Stimulated activated CD4-positive, alpha-beta T cell treated with anti-CD3 and anti-CD28 coated beads, Interleukin-15, amount 100 ng/mL, for 48 hours (primary cell): ENCODE measurements at regions not wholly inside any gene's neighbourhood (a gene's known extent, or its start where the extent isn't known, plus 50 kb on each side); places are given as distances from the start of the nearest gene placed in this dataset.
"Not testable (repeated sequence)": the region's sequence is repeated elsewhere in the genome, so short reads cannot be mapped to it uniquely, and the experiment has no call there.

Experiments used
- DNase-seq, 2 donors: peaks; one replicate each; pipeline ENCODE4 v3.0.0-alpha.2; 2020; ENCODE audit warnings: low read depth in 2 of 2

GRCh38 chr5:61215996-61216395, 53.7 kb upstream of the SMIM15 start:
- no peak for DNase-seq

- DNase-seq = no peak
These were observed 54.5 kb upstream of the SMIM15 start for GRCh38 chr5:61216741-61217140.

- no peak for DNase-seq
These were observed 54.9 kb upstream of the SMIM15 start for GRCh38 chr5:61217214-61217613.

- no peak for DNase-seq
These were observed 66.0 kb upstream of the SMIM15 start for GRCh38 chr5:61228229-61228628.

- DNase-seq = no peak
These were observed 66.5 kb upstream of the SMIM15 start for GRCh38 chr5:61228691-61229280.

DNA sequence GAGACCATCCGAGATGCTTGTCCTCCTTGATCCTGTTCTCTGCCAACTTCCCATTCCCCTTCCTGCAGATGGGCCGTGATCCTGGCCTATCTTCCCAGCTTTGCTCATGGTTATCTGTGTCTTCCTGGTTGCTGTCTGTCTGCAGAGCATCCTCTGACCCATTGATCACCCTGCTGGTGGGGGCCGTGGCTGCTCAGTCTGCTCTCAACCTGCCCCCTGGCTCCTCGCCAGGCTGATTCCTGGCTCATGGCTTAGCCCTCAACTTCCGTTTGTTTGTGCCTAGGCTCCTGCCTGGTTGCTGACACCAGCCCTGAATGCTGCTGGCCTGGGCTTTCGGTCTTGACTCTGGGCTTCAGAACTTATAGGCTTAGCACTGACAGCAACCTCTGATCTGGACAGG, 67.1 kb upstream of the SMIM15 start:
- no peak for DNase-seq

DNA sequence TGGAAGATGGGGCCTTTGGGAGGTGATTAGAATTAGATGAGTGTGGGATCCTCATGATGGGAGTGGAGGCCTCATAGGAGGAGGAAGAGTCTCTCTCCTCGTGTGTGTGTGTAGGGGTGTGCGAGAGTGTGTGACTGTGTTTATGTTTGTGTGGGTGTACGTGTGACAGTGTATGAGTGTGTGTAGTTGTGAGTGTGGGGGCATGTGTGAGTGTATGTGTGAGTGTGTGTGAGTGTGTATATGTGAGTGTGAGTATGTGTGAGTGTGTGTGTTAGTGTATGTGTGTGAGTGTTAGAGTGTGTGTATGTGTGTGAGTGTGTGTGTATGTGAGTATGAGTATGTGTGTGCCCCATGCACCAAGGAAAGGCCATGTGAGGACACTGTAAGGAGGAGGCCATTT, 68.2 kb upstream of the SMIM15 start:
- DNase-seq = no peak

DNA sequence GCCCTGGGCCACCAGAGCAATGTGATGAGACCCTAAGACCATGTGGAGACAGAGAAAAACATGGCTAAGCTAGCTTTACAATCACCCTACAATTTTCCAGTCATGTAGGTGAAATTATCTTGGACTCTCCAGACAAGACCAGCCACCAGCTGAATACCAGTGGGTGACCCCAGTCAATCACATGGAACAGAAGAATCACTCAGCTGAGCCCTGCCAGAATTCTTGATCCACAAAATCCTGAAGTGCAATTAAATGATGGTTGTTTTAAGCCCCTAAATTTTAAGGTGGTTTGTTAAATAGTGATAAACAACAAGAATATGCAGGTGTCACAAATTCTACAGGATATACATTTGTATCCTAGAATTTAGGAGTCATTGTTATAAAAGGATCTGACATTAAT, 69.5 kb upstream of the SMIM15 start:
- DNase-seq = no peak

DNA sequence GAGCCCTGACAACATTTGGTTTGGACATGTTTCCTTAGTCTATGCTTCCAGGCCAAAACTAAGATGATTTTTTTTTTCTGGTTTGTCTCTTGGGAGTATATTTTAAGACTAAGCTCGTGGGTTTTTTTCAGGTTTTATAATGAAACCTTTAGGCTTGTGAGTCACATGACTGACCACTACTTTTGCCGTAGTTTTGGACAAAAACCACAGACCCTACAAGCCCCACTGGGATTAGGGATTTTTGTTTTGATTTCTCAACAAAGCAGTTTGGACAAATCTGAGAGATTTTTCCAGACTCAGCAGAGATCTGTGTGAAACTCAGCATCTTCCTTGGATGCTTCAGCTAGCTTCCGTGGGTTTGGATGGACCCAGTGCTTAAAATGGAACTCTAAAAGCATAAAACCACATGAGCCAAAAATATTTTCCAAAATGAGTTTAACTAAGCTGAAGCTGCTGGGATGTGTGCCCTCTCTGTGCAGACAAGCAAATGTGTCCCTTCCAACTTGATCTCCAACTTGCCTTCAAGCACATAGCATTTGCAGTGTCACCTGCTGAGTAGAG, 70.3 kb upstream of the SMIM15 start:
- no peak for DNase-seq

- DNase-seq = no peak
These were observed 71.8 kb upstream of the SMIM15 start for GRCh38 chr5:61234019-61234418.

GRCh38 chr5:61236715-61237114, 74.4 kb upstream of the SMIM15 start:
- DNase-seq = not testable (repeated sequence)

DNA sequence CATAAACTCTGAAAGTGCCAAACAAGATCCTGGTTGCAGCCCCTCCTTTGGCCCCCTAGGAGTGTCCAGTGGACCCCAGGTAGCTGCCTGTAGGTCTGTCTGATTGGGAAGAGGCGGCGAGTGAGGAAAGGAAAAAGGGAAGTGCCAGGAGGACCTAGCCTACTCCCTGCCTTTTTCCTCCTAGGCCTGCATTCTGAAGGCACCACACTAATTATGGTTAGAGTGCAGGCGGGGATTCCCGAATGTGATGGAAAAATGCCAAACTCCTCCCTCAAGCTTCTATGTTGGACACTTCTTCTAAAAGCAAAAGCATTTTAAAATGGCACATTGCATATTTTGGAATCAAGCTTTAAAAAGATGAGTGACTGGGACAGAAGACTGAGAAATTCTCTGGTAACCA, 83.2 kb upstream of the SMIM15 start:
- no peak for DNase-seq

- no peak for DNase-seq
These were observed 83.7 kb upstream of the SMIM15 start for GRCh38 chr5:61245936-61246335.

GRCh38 chr5:61246768-61247307, 84.6 kb upstream of the SMIM15 start:
- DNase-seq = no peak

- DNase-seq = no peak
These were observed 80.0 kb upstream of the ZSWIM6 start for GRCh38 chr5:61251874-61252642.

DNA sequence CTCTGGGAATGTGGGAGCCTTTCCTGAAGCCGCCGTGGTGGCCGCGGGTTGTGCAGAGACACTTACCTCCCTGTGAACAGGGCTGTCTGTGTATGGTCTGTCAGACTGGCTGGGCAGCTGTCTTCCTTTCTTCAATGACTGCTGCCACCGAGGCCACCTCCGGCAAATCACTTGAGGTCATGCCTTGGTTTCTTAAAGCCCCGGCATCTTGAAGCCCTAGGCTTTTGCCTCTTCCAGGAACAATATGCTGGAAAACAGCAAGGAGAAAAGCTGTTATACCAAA, 79.5 kb upstream of the ZSWIM6 start:
- DNase-seq = no peak

DNA sequence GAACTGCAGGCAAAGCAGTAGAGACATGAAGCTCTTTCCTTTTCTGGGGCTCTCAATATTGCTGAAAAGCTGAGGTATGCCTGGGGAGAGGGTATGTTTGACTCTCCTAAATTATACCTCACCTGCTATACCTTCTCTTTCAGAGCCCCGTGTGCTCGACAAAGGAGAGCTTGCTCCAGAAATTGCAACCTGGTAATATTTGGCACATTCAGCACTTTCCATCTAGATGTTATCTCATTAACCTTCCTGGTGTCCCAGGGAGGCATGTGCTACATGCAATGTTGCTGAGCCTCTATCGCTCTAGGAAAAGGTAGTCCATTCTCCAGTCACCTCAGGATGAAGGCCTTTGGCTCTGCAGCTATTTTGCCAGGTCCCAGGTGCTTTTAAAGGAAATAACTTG, 78.5 kb upstream of the ZSWIM6 start:
- no peak for DNase-seq

- DNase-seq = no peak
These were observed 77.0 kb upstream of the ZSWIM6 start for GRCh38 chr5:61254969-61255555.

DNA sequence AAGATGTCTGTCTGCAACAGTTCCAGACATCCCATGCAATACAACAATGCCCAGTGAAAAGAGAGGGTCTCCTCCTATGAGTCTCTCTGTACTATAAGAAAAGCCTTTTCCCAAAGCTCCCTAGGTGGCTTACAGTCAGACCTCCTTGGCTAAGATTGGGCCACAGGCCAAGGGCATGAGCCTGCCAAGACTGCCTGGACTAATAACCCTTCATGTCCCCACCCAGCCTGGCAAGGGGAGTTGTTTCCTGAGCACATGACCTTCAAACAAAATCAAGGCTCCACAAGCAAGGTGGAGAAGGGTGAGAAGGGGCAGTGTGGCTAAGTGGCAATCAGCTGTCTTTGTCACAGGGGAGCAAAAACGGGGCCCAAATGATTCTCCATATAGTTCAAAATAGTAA, 75.6 kb upstream of the ZSWIM6 start:
- no peak for DNase-seq

DNA sequence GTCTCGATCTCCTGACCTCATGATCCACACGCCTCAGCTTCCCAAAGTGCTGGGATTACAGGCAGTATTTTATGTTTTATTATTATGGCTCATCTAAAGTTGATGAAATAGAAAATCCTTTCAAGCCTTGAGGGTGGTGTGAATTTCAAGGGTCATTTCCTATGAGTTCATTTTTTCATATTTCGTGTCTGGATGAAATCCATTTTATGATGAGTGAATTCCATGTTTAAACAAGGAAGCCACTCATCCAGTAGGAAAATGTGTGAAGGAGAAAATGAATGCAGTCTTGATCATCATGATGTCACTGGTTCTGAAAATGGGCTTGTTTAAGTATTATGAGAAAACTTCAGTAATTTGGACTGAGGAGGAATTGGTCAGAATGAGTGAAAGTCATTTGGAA, 74.6 kb upstream of the ZSWIM6 start:
- DNase-seq = no peak

DNA sequence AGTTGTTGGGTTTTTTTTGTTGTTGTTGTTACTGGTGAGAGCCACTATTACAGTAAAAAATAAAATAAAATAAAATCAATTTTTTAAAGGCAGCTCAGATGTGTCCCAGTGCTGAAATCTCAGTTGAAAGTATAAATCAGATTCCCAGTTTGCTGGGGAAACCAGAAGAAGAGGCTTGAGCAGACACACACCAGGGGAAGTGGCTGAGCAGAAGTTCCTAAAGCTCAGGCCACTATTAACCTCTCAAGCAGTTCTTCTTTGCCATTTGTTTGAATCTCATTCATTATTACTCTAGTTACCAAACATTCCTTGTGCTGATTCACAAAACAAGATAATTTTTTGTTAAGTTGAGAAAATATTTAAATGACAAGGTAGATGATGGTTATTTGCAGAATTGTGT, 70.9 kb upstream of the ZSWIM6 start:
- no peak for DNase-seq

DNA sequence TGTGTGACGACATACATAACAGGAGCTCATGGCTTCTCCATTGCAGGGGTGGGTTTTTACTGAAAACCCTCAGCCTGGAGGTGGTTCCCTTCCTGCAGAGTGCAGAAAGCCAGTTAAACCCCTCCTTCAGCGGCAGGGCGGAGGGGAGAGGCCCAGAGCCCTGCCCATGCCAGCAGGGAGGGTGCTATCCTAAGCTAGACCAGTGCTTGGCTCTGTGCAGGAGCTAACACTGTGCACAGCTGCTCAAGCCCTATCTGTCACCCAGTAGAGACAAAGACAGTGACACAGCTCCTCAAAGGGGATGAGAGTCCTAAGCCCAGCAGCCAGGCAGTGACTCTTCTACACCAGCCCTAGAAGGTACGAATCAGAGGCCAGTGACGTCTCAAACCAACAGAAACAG, 70.0 kb upstream of the ZSWIM6 start:
- no peak for DNase-seq

GRCh38 chr5:61263072-61263471, 69.0 kb upstream of the ZSWIM6 start:
- no peak for DNase-seq
